ENCODE measurements at regions not wholly inside any gene's neighbourhood (a gene's known extent, or its start where the extent isn't known, plus 50 kb on each side); places are given as distances from the start of the nearest gene placed in this dataset.

DNA sequence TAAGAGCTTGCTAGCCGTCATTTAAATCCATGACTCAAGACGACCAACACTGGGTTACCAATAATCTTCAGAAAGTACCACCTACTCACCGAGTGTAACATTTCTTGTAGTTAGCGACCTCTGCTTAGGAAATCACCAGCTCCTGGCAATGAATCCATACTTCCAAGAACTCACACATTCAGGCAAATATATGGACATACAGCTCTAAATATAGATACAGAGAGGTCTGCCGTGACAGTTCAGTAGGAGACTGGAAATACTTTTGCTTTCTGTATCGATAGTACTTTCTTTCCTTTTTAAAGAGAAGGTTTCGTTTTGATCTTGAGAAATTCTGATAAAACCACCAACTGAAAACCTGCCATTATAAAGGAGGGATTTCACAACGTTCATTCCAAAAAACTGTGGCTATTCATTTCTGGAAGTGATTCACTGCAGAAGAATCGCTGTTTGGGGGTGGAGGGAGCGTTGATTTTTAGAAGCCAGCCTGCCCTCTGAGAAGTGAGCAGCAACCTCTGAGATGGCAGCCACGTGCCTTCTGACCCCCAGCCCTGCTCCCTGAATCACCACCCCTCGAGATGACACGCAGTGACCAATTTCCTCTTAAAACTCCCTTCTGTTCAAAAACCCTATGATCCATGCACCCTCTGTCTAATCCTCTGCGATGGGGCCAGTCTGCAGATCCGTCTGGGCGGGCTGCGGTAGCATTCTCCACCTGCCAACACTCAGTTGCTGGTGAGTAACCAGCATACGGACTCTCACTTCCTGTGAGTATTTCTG lies 179.0 kb upstream of the KLF14 start:
- Histone ChIP-seq H3K4me3 (peak overlapping the region; percentile 55), H3K9me3 (no peaks in the 10 kb centered on the region), H3K27ac (peak overlapping the region; percentile 90), H3K36me3 (no peaks in the 10 kb centered on the region), H3K4me1 (peaks cover 63% of the 10 kb centered on the region), H3K27me3 (no peaks in the 10 kb centered on the region)
- ATAC-seq (peak; percentile 84), DNase-seq (peak; percentile 81)
- TF ChIP-seq, protein P1, sequence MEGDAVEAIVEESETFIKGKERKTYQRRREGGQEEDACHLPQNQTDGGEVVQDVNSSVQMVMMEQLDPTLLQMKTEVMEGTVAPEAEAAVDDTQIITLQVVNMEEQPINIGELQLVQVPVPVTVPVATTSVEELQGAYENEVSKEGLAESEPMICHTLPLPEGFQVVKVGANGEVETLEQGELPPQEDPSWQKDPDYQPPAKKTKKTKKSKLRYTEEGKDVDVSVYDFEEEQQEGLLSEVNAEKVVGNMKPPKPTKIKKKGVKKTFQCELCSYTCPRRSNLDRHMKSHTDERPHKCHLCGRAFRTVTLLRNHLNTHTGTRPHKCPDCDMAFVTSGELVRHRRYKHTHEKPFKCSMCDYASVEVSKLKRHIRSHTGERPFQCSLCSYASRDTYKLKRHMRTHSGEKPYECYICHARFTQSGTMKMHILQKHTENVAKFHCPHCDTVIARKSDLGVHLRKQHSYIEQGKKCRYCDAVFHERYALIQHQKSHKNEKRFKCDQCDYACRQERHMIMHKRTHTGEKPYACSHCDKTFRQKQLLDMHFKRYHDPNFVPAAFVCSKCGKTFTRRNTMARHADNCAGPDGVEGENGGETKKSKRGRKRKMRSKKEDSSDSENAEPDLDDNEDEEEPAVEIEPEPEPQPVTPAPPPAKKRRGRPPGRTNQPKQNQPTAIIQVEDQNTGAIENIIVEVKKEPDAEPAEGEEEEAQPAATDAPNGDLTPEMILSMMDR (IDR thresholded peaks at IDR 0.05): no peak
- intact Hi-C loops (cut with DNase I): no loop called here

DNA sequence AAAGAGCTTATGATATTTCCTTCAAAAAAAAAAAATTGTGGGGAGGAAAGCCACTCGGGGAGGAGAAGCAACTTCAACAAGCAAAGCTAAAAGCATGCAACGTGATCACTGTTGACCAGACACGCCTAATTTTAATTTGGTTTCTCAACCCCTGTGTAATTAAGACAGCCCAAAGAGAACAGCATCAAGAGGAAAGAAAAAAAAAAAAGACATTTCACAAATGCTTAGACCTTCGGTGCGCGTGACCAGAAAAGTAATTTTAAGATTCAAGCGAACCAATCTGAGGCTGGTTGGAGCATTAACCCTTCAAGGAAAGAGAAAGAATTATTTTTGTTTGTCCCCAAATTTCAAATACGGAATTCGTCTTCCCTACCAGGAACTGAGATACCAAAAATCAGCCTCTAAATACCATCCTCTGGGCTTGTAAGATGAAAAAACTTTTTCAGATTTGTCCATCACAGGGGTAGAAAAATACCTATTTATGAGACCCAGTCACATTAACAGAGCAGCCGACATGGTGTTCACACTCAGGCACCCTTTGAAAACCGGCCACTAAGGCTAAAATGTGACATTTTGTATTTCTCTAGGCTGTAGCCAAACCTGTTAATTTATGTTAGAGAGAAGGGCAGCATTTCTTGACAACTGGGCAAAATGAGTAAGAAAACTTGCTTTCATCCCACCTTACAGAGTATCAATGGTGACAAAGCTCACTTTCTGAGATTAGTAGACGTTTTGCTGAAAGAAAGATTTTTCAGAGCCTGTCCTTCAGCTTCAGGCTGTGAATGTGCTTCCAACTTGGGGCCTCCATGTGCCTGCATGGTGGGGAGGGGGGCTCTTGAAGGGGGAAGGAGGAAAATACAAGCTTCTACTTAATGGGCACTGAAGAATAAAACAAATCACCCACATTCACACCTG lies 179.9 kb upstream of the KLF14 start:
- peaks cover 65% of the 10 kb centered on the region for H3K4me1 ChIP-seq
- no peak for ATAC-seq
- no peaks in the 10 kb centered on the region for H3K27me3 ChIP-seq
- no peaks in the 10 kb centered on the region for H3K9me3 ChIP-seq
- intact Hi-C loops (cut with DNase I): no loop called here
- H3K27ac ChIP-seq: peak overlapping the region; percentile 90
- DNase-seq: no peak
- TF ChIP-seq, protein P1 (IDR thresholded peaks at IDR 0.05): no peak
- H3K4me3 ChIP-seq: peak overlapping the region; percentile 55
- no peaks in the 10 kb centered on the region for H3K36me3 ChIP-seq

DNA sequence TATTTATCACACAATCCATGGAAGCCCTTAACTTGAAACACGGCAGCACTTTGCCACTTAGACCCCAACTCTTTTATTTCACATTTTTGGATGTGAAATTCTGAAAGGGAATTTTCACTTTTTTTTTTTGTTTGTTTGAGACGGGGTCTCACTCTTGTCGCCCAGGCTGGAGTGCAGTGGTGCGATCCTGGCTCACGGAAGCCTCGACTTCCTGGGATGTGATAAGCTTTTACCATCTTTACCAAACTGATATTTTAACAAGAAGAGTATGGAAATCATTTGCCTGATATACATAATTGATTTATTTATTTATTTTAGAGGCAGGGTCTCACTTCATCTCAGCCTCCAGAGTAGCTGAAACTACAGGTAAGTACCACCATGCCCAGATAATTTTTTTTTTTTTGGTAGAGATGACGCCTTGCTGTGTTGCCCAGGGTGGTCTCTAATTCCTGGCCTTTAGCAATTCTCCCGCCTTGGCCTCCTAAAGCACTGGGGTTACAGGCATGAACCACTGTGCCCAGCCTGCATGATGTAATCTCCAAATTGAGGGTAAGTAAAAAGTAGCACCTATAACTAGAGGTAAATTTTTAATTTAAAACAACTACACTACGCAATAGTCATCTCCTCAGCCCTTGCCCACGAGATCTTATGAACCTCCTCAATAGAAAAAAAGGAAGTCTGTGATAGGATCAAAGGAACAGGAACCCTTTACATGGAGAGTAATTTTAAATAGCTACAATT lies 180.7 kb upstream of the KLF14 start:
- Histone ChIP-seq H3K4me1 (peaks cover 65% of the 10 kb centered on the region), H3K4me3 (no peak overlapping the region), H3K27me3 (no peaks in the 10 kb centered on the region), H3K36me3 (no peaks in the 10 kb centered on the region), H3K27ac (peak overlapping the region; percentile 90), H3K9me3 (no peaks in the 10 kb centered on the region)
- ATAC-seq: no peak
- no peak for DNase-seq
- intact Hi-C loops (cut with DNase I): no loop called here
- TF ChIP-seq, protein P1 (IDR thresholded peaks at IDR 0.05): no peak

DNA sequence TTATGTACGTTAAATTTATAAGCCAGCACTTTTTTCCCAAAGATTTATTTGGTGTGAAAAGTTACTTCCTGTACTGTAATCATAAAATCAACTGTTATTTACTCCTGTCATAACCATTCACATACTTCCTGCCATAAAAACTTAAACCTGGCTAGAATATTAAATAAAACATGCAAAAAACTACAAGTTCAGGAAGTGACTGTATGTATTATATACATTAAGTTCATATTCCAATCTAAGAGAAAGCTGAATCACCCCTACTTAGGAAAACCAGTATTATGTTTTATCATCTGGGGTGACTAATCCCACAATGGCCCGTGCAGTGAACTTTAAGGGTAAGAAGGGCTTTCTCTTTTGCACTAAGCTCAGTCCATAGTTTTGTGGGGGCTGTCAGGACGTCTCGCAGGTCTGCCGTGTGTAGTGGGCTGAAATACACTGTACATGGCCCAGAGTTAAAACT lies 183.7 kb upstream of the KLF14 start:
- Histone ChIP-seq H3K27ac (peak overlapping the region; percentile 9), H3K4me1 (peaks cover 65% of the 10 kb centered on the region), H3K4me3 (no peak overlapping the region), H3K36me3 (peaks cover 7% of the 10 kb centered on the region), H3K9me3 (no peaks in the 10 kb centered on the region), H3K27me3 (no peaks in the 10 kb centered on the region)
- no peak for DNase-seq
- TF ChIP-seq, protein P1 (IDR thresholded peaks at IDR 0.05): no peak
- ATAC-seq: no peak
- intact Hi-C loops (cut with DNase I): no loop called here
